ENCODE measurements at regions not wholly inside any gene's neighbourhood (a gene's known extent, or its start where the extent isn't known, plus 50 kb on each side); places are given as distances from the start of the nearest gene placed in this dataset.
A peak's percentile ranks its signal among the peaks of the same experiment; 100 is the strongest.
"Not testable (repeated sequence)": the region's sequence is repeated elsewhere in the genome, so short reads cannot be mapped to it uniquely, and the experiment has no call there.

- TF ChIP-seq, protein P1, sequence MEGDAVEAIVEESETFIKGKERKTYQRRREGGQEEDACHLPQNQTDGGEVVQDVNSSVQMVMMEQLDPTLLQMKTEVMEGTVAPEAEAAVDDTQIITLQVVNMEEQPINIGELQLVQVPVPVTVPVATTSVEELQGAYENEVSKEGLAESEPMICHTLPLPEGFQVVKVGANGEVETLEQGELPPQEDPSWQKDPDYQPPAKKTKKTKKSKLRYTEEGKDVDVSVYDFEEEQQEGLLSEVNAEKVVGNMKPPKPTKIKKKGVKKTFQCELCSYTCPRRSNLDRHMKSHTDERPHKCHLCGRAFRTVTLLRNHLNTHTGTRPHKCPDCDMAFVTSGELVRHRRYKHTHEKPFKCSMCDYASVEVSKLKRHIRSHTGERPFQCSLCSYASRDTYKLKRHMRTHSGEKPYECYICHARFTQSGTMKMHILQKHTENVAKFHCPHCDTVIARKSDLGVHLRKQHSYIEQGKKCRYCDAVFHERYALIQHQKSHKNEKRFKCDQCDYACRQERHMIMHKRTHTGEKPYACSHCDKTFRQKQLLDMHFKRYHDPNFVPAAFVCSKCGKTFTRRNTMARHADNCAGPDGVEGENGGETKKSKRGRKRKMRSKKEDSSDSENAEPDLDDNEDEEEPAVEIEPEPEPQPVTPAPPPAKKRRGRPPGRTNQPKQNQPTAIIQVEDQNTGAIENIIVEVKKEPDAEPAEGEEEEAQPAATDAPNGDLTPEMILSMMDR (conservative IDR thresholded peaks at IDR 0.05; ENCODE audit: low read depth, low read length), result no peak
- DNase-seq (ENCODE audit: low read depth), result no peak
Measured at GRCh38 chr13:70758932-70759331, 650.7 kb upstream of the KLHL1 start.

DNA sequence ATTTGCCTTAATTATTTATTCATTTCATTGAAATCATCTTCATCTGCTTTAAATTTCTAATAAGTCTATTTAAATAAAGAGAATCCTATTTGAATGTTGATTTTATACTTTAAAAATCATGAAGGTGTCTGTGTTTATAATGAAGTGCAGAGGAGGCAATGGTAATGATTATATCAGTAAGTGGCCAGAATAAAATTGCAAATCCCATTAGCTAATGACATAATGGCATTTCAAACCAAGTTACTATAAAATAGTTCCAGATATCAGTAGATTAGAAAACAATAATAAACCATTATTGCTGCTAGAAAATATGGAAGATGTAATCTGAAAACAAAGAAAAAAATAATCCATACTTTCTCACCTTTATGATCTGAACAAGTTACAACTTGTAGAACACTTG is 647.8 kb upstream of the KLHL1 start:
- DNase-seq (ENCODE audit: low read depth), result no peak
- TF ChIP-seq, protein P1 (conservative IDR thresholded peaks at IDR 0.05; ENCODE audit: low read depth, low read length), result no peak
- H3K4me3 ChIP-seq (ENCODE audit: low read length), result no peak overlapping the region

More at GRCh38 chr13:70758932-70759331, 650.7 kb upstream of the KLHL1 start:
- no peak overlapping the region for H3K4me3 ChIP-seq (ENCODE audit: low read length)

DNA sequence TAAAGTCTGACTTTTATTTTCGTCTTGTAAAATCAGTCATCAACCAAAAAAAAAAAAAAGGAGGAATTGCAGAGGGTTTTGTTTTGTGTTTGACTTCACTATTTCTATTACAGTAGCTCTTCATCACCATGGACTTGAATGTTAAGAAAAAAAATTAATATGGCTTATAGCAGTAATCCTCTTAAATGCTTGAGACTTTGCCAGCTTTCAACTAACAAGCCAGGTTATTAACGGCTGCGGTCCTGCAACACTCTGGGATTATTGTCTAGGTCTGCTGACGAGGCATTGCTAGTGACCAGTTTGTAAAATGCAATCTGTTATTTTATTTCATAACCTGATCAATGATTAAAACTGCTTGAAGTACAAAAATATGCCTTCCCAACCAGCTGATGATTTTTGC is 647.2 kb upstream of the KLHL1 start:
- H3K4me3 ChIP-seq (ENCODE audit: low read length), result no peak overlapping the region
- peak; percentile 98 for DNase-seq (ENCODE audit: low read depth)
- TF ChIP-seq, protein P1 (conservative IDR thresholded peaks at IDR 0.05; ENCODE audit: low read depth, low read length), result no peak

DNA sequence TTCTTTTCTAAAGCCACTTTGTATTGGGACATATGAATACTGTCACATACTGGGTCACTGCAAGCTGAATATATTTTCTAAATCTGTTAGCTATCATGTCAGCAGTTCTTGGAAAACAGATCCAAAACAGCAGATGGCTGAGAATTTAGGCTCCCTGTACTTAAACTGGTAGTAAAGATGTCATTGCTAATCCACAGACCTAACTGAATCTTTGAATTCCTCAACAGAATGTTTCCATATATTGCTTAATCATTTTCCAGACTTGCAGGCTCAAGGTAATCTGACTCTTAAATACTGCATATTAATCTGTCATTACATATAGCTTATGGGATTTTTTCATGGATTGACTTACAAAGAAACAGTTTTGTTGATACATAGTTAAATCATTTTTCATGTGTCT is 639.0 kb upstream of the KLHL1 start:
- H3K4me3 ChIP-seq (ENCODE audit: low read length), result no peak overlapping the region
- peak; percentile 39 for DNase-seq (ENCODE audit: low read depth)
- TF ChIP-seq, protein P1 (conservative IDR thresholded peaks at IDR 0.05; ENCODE audit: low read depth, low read length), result no peak

DNA sequence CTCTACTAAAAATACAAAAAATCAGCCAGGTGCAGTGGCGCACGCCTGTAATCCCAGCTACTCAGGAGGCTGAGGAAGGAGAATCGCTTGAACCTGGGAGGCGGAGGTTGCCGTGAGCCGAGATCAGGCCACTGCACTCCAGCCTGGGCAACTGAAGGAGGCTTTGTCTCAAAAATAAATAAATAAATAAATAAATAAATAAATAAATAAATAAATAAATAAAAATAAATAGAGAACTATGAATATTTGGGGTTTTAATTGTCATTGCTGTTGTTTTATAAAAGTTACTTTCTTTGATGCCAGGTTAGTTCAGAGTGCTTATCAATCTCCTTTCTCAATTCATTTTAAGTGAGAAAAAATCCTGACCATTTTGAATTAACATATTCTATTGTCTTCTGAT is 638.2 kb upstream of the KLHL1 start:
- H3K4me3 ChIP-seq (ENCODE audit: low read length); DNase-seq (ENCODE audit: low read depth): not testable (repeated sequence)

DNA sequence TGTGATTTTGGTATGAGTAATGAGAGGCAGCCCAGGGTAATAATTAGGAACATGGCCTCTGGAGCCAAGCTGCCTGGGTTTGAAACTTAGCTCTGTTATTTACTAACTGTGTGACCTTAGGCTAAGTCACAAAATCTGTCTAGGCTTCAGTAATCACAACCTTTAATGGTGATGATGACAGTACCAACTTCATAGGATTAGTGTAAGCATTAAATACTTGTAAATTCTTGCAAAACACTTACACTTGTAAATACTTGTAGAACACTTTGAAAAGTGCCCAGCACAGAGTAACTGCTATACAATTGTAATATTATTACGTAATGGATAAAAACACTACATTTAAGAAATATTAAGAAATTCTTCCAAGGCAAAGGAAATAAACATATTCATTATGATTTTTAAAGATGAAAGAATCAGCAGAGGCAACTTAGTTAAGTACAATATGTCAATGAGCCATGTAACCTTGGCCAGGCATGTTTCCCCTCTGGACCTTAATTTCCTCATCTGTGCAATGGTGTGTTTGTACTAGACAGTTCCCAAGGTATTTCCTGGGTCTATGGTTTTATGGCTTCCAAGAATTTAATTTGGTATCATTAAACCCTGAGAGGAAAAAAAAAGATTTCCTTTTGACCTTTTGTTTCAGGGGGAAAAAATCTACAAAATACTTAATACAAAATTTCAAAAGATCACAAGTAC is 628.5 kb upstream of the KLHL1 start:
- TF ChIP-seq, protein P1 (conservative IDR thresholded peaks at IDR 0.05; ENCODE audit: low read depth, low read length), result no peak

GRCh38 chr13:70732611-70733010 is 624.4 kb upstream of the KLHL1 start:
- no peak overlapping the region for H3K4me3 ChIP-seq (ENCODE audit: low read length)
- TF ChIP-seq, protein P1 (conservative IDR thresholded peaks at IDR 0.05; ENCODE audit: low read depth, low read length), result no peak
- no peak for DNase-seq (ENCODE audit: low read depth)

More for the DNA sequence above, 628.5 kb upstream of the KLHL1 start:
- H3K4me3 ChIP-seq (ENCODE audit: low read length), result no peak overlapping the region
- no peak for DNase-seq (ENCODE audit: low read depth)

All from retinal pigment epithelial cell (primary cell).